Liver (tissue), 8 donors: ENCODE measurements at regions not wholly inside any gene's neighbourhood (a gene's known extent, or its start where the extent isn't known, plus 50 kb on each side); places are given as distances from the start of the nearest gene placed in this dataset.

ENCODE experiments used
- DNase-seq: peaks from one replicate; pipeline ENCODE4 v3.0.0-alpha.2; 2017; ENCODE audit warnings: low spot score
- H3K27ac ChIP-seq, 2 donors: one replicate each; pipeline ENCODE4 v1.7.0; 2013; ENCODE audit warnings: inconsistent platforms in 2 of 2, low read length in 2 of 2, control low read depth in 1 of 2, low read depth in 1 of 2, mild to moderate bottlenecking in 1 of 2
- H3K27me3 ChIP-seq, 4 donors: one replicate each; pipeline versions ENCODE4 v1.6.1 to v1.7.0; 2013; ENCODE audit warnings: low read length in 3 of 4, inconsistent platforms in 1 of 4, mild to moderate bottlenecking in 1 of 4, moderate library complexity in 1 of 4; ENCODE audit not compliant: control insufficient read depth in 4 of 4, insufficient read depth in 4 of 4
- H3K36me3 ChIP-seq, 4 donors: one replicate each; pipeline versions ENCODE4 v1.6.1 to v1.7.0; 2013; ENCODE audit warnings: low read length in 3 of 4, mild to moderate bottlenecking in 3 of 4, low read depth in 1 of 4, moderate library complexity in 1 of 4; ENCODE audit not compliant: control insufficient read depth in 4 of 4, insufficient read depth in 3 of 4
- H3K4me1 ChIP-seq, 4 donors: one replicate each; pipeline versions ENCODE4 v1.6.1 to v1.7.0; 2013; ENCODE audit warnings: low read length in 3 of 4, mild to moderate bottlenecking in 3 of 4, moderate library complexity in 1 of 4; ENCODE audit not compliant: control insufficient read depth in 4 of 4, insufficient read depth in 4 of 4
- H3K4me3 ChIP-seq, 3 donors: one replicate each; pipeline versions ENCODE4 v1.6.1 to v1.7.0; 2013; ENCODE audit warnings: low read length in 3 of 3, control low read depth in 1 of 3, low read depth in 1 of 3, mild to moderate bottlenecking in 1 of 3
- H3K9ac ChIP-seq, 2 donors: one replicate each; pipeline ENCODE4 v1.7.0; 2013; ENCODE audit warnings: low read length in 2 of 2, mild to moderate bottlenecking in 2 of 2, moderate library complexity in 2 of 2, control low read depth in 1 of 2, low read depth in 1 of 2
- H3K9me3 ChIP-seq, 4 donors: one replicate each; pipeline versions ENCODE4 v1.6.1 to v1.7.0; 2013; ENCODE audit warnings: low read length in 3 of 4; ENCODE audit not compliant: control insufficient read depth in 4 of 4
- ATF3 ChIP-seq: IDR thresholded peaks from 2 replicates; pipeline ENCODE4 v1.6.1; 2016; ENCODE audit warnings: antibody characterized with exemption
- CTCF ChIP-seq: fragments of 150-350 bp; IDR thresholded peaks from 2 replicates; pipeline ENCODE4 v1.5.1; 2017; ENCODE audit warnings: improper control_type of control experiment, low read depth, low read length; ENCODE audit not compliant: missing input control
- EGR1 ChIP-seq, 2 donors: IDR thresholded peaks; 2 replicates each; pipeline ENCODE4 v1.6.1; 2016 to 2018; ENCODE audit warnings: antibody characterized with exemption in 2 of 2, low read depth in 2 of 2
- FOXA1 ChIP-seq: IDR thresholded peaks from 2 replicates; pipeline ENCODE4 v1.6.1; 2016; ENCODE audit warnings: antibody characterized with exemption
- FOXA2 ChIP-seq: IDR thresholded peaks from 2 replicates; pipeline ENCODE4 v1.6.1; 2016; ENCODE audit warnings: antibody characterized with exemption
- GABPA ChIP-seq, 2 donors: IDR thresholded peaks in 1 of 2; conservative IDR thresholded peaks in 1 of 2; 2 replicates each; pipeline ENCODE4 v1.6.1; 2016; ENCODE audit warnings: antibody characterized with exemption in 2 of 2, mild to moderate bottlenecking in 1 of 2, moderate library complexity in 1 of 2
- HNF4A ChIP-seq, 2 donors: conservative IDR thresholded peaks; 2 replicates each; pipeline ENCODE4 v1.6.1; 2016; ENCODE audit warnings: antibody characterized with exemption in 2 of 2, mild to moderate bottlenecking in 2 of 2
- HNF4G ChIP-seq: IDR thresholded peaks from 2 replicates; pipeline ENCODE4 v1.6.1; 2016; ENCODE audit warnings: antibody characterized with exemption
- JUND ChIP-seq, 2 donors: IDR thresholded peaks; 2 replicates each; pipeline ENCODE4 v1.6.1; 2016; ENCODE audit warnings: antibody characterized with exemption in 2 of 2
- MAX ChIP-seq: IDR thresholded peaks from 2 replicates; pipeline ENCODE4 v1.6.1; 2016; ENCODE audit warnings: antibody characterized with exemption
- NR2F2 ChIP-seq: IDR thresholded peaks from 2 replicates; pipeline ENCODE4 v1.6.1; 2016; ENCODE audit warnings: antibody characterized with exemption
- RAD21 ChIP-seq, 2 donors: IDR thresholded peaks; 2 replicates each; pipeline ENCODE4 v1.6.1; 2016; ENCODE audit warnings: antibody characterized with exemption in 2 of 2, mild to moderate bottlenecking in 2 of 2
- REST ChIP-seq: IDR thresholded peaks from 2 replicates; pipeline ENCODE4 v1.6.1; 2016; ENCODE audit warnings: antibody characterized with exemption, mild to moderate bottlenecking
- RXRA ChIP-seq, 2 donors: IDR thresholded peaks; 2 replicates each; pipeline ENCODE4 v1.6.1; 2017 to 2018; ENCODE audit warnings: antibody characterized with exemption in 2 of 2, mild to moderate bottlenecking in 1 of 2
- SP1 ChIP-seq: IDR thresholded peaks from 2 replicates; pipeline ENCODE4 v1.6.1; 2018; ENCODE audit warnings: antibody characterized with exemption, mild to moderate bottlenecking
- TAF1 ChIP-seq: conservative IDR thresholded peaks from 2 replicates; pipeline ENCODE4 v1.6.1; 2016; ENCODE audit warnings: antibody characterized with exemption, mild to moderate bottlenecking
- YY1 ChIP-seq: IDR thresholded peaks from 2 replicates; pipeline ENCODE4 v1.6.1; 2016; ENCODE audit warnings: antibody characterized with exemption, mild to moderate bottlenecking
- ZBTB33 ChIP-seq: IDR thresholded peaks from 2 replicates; pipeline ENCODE4 v1.6.1; 2016; ENCODE audit warnings: antibody characterized with exemption
- WGBS: extraction: QIAGEN DNeasy Blood & Tissue Kit; methylation state at CpG from one replicate; pipeline ENCODE4 v1.1.7; 2013; 5-methylcytosine and 5-hydroxymethylcytosine counted together
- donor health status: healthy.
- donor health status: healthy.
- donor health status: healthy.
- donor health status: healthy.
- donor health status: healthy.

- no peak for DNase-seq
- no peak overlapping the region for H3K9ac ChIP-seq
- TF ChIP-seq JUND (IDR thresholded peaks at IDR 0.05): no peak
- TF ChIP-seq YY1: no peak
- TF ChIP-seq ZBTB33: no peak
- TF ChIP-seq RXRA (IDR thresholded peaks at IDR 0.05): no peak
- TF ChIP-seq EGR1 (IDR thresholded peaks at IDR 0.05; ENCODE audit: low read depth in 2 of 2): no peak
- TF ChIP-seq HNF4A (conservative IDR thresholded peaks at IDR 0.05): no peak
- TF ChIP-seq GABPA (IDR thresholded peaks at IDR 0.05 in 1 of 2, conservative IDR thresholded peaks at IDR 0.05 in 1 of 2): no peak
- no peak for TF ChIP-seq REST
- TF ChIP-seq FOXA2: no peak
- no peak for TF ChIP-seq ATF3
- TF ChIP-seq RAD21 (IDR thresholded peaks at IDR 0.05): no peak
- TF ChIP-seq TAF1: no peak
- no peak for TF ChIP-seq MAX
- no peak for TF ChIP-seq HNF4G
- no peak for TF ChIP-seq NR2F2
- no peak for TF ChIP-seq FOXA1
- no peak for TF ChIP-seq CTCF
- no peak for TF ChIP-seq SP1
- no peak overlapping the region for H3K4me3 ChIP-seq
- peaks cover 0 to 3% (median 0%) of the 10 kb centered on the region in 4 donors for H3K9me3 ChIP-seq
- H3K27me3 ChIP-seq: no peaks in the 10 kb centered on the region
- WGBS: 59% methylated on average over 2 of the region's 2 CpGs
- no peaks in the 10 kb centered on the region for H3K36me3 ChIP-seq
- no peaks in the 10 kb centered on the region for H3K4me1 ChIP-seq
- H3K27ac ChIP-seq: no peak overlapping the region
Measured at GRCh38 chr14:79961197-79961596, 250.1 kb downstream of the DIO2 start.
